ENCODE measurements at regions not wholly inside any gene's neighbourhood (a gene's known extent, or its start where the extent isn't known, plus 50 kb on each side); places are given as distances from the start of the nearest gene placed in this dataset.

DNA sequence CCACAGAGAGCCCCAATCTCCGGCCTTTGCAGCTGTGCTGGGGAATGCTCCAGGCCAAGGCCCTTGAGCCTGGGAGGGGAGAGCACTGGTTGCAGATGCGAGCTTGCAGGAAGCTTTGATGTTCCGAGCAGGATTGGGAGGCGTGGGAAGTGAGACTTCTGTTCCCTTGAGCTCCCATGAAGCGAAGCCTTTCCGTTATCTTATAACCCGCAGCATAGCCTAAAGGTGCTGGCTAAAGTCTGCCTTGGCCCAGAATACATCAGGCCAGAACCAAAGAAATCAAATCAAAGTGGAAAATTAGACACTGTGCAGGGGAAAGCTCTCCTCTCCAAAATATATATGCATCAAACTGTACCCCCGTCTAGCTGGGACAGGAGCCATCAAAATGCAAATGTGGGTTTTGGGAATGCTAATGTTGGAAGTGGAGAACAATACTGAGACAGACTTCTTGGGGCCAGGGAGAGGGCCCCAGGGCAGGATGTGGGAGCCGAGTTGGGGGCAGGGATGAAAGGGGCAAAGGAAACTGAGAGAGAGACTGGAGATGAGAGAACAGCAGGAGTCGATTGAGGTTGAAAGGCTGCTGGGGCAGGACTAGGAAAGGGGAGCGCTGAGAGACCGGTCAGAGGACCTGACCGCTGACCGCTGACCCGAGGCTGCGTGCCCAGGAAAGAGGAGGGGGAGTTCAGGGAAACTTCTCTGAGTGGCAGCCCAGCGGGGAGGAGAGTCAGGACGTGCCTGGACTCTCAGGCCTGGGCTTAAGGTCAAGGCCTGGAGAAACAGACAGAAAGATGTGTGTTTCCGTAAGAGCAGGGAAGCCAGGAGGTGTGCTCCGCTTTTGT lies 152.2 kb upstream of the PARP11 start:
- 40% methylated on average over 18 of the region's 20 CpGs for WGBS (ENCODE audit: low lambda C conversion rate)
- Histone ChIP-seq H3K79me2 (ENCODE audit: insufficient read depth, low read length) (no peaks in the 10 kb centered on the region), H3K9ac (ENCODE audit: insufficient read depth, low read depth, low read length) (peak overlapping the region; percentile 10; the same call in 1 of the 2 replicates), H3K4me3 (replicated peaks in 1 of 3; ENCODE audit: insufficient read depth in 1 of 3, low read depth in 2 of 3, low read length in 3 of 3) (no peak overlapping the region), H4K20me1 (ENCODE audit: insufficient read depth, low read length) (no peaks in the 10 kb centered on the region), H3K27ac (ENCODE audit: extremely low read length, insufficient read depth, low read length) (peak overlapping the region; percentile 68), H3K36me3 (replicated peaks in 1 of 2; ENCODE audit: control insufficient read depth in 1 of 2, insufficient read depth in 2 of 2, low read length in 2 of 2) (no peaks in the 10 kb centered on the region), H3K9me3 (ENCODE audit: low read length) (no peaks in the 10 kb centered on the region), H3K4me2 (ENCODE audit: low read depth, low read length) (0 out of 2 replicates have a peak overlapping the region, but pooled peaks have one; percentile 24), H3K27me3 (ENCODE audit: control insufficient read depth in 1 of 2, insufficient read depth in 2 of 2, low read length in 2 of 2) (no peaks in the 10 kb centered on the region), H3K4me1 (ENCODE audit: insufficient read depth, low read length) (peaks cover 49% of the 10 kb centered on the region), H2AFZ (ENCODE audit: low read length) (no peak overlapping the region)
- in situ Hi-C loops (cut with HindIII; ENCODE audit: extremely low pct_ligation_motif_present, low pct_unique_long_range_greater_than_20kb), result no loop called here
- peak; percentile 80 for ATAC-seq
- BruUV-seq (replicated peaks), result no TSS peak
- DNase-seq (ENCODE audit: low spot score), result peak; percentile 22
- POLR2A ChIA-PET, result interaction anchor here (1.4 to 6.9 kb wide), 2 partner anchors 12 to 26 kb away, joined by 3 to 87 read pairs; no protein-coding TSS in a partner anchor
- no peak for FAIRE-seq
- intact Hi-C loops (cut with micrococcal nuclease; ENCODE audit: unreplicated experiment), result no loop called here
- CTCF ChIA-PET (ENCODE audit: low intra/inter-chr PET ratio, low total read pairs), result no interaction called here
- TF ChIP-seq, protein P1, sequence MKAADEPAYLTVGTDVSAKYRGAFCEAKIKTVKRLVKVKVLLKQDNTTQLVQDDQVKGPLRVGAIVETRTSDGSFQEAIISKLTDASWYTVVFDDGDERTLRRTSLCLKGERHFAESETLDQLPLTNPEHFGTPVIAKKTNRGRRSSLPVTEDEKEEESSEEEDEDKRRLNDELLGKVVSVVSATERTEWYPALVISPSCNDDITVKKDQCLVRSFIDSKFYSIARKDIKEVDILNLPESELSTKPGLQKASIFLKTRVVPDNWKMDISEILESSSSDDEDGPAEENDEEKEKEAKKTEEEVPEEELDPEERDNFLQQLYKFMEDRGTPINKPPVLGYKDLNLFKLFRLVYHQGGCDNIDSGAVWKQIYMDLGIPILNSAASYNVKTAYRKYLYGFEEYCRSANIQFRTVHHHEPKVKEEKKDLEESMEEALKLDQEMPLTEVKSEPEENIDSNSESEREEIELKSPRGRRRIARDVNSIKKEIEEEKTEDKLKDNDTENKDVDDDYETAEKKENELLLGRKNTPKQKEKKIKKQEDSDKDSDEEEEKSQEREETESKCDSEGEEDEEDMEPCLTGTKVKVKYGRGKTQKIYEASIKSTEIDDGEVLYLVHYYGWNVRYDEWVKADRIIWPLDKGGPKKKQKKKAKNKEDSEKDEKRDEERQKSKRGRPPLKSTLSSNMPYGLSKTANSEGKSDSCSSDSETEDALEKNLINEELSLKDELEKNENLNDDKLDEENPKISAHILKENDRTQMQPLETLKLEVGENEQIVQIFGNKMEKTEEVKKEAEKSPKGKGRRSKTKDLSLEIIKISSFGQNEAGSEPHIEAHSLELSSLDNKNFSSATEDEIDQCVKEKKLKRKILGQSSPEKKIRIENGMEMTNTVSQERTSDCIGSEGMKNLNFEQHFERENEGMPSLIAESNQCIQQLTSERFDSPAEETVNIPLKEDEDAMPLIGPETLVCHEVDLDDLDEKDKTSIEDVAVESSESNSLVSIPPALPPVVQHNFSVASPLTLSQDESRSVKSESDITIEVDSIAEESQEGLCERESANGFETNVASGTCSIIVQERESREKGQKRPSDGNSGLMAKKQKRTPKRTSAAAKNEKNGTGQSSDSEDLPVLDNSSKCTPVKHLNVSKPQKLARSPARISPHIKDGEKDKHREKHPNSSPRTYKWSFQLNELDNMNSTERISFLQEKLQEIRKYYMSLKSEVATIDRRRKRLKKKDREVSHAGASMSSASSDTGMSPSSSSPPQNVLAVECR (CRISPR knock-in tag; IDR thresholded peaks at IDR 0.05; ENCODE audit: borderline replicate concordance), result no peak
- TF ChIP-seq MYC (CRISPR knock-in tag; IDR thresholded peaks at IDR 0.05; ENCODE audit: borderline replicate concordance), result peak; percentile 27; the same call in 1 of the 2 replicates
- peak; percentile 72; the same call in 1 of the 2 replicates for TF ChIP-seq ZKSCAN5 (CRISPR knock-in tag; IDR thresholded peaks at IDR 0.05)
- no peak for TF ChIP-seq ZSCAN12 (CRISPR knock-in tag; IDR thresholded peaks at IDR 0.05)
- TF ChIP-seq, protein P2, sequence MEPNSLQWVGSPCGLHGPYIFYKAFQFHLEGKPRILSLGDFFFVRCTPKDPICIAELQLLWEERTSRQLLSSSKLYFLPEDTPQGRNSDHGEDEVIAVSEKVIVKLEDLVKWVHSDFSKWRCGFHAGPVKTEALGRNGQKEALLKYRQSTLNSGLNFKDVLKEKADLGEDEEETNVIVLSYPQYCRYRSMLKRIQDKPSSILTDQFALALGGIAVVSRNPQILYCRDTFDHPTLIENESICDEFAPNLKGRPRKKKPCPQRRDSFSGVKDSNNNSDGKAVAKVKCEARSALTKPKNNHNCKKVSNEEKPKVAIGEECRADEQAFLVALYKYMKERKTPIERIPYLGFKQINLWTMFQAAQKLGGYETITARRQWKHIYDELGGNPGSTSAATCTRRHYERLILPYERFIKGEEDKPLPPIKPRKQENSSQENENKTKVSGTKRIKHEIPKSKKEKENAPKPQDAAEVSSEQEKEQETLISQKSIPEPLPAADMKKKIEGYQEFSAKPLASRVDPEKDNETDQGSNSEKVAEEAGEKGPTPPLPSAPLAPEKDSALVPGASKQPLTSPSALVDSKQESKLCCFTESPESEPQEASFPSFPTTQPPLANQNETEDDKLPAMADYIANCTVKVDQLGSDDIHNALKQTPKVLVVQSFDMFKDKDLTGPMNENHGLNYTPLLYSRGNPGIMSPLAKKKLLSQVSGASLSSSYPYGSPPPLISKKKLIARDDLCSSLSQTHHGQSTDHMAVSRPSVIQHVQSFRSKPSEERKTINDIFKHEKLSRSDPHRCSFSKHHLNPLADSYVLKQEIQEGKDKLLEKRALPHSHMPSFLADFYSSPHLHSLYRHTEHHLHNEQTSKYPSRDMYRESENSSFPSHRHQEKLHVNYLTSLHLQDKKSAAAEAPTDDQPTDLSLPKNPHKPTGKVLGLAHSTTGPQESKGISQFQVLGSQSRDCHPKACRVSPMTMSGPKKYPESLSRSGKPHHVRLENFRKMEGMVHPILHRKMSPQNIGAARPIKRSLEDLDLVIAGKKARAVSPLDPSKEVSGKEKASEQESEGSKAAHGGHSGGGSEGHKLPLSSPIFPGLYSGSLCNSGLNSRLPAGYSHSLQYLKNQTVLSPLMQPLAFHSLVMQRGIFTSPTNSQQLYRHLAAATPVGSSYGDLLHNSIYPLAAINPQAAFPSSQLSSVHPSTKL (CRISPR knock-in tag; IDR thresholded peaks at IDR 0.05), result peak; percentile 62
- TF ChIP-seq, protein P3, sequence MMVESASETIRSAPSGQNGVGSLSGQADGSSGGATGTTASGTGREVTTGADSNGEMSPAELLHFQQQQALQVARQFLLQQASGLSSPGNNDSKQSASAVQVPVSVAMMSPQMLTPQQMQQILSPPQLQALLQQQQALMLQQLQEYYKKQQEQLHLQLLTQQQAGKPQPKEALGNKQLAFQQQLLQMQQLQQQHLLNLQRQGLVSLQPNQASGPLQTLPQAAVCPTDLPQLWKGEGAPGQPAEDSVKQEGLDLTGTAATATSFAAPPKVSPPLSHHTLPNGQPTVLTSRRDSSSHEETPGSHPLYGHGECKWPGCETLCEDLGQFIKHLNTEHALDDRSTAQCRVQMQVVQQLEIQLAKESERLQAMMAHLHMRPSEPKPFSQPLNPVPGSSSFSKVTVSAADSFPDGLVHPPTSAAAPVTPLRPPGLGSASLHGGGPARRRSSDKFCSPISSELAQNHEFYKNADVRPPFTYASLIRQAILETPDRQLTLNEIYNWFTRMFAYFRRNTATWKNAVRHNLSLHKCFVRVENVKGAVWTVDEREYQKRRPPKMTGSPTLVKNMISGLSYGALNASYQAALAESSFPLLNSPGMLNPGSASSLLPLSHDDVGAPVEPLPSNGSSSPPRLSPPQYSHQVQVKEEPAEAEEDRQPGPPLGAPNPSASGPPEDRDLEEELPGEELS (CRISPR knock-in tag; IDR thresholded peaks at IDR 0.05), result 0 out of 2 replicates have a peak, but pooled peaks have one; percentile 26
- TF ChIP-seq, protein P4, sequence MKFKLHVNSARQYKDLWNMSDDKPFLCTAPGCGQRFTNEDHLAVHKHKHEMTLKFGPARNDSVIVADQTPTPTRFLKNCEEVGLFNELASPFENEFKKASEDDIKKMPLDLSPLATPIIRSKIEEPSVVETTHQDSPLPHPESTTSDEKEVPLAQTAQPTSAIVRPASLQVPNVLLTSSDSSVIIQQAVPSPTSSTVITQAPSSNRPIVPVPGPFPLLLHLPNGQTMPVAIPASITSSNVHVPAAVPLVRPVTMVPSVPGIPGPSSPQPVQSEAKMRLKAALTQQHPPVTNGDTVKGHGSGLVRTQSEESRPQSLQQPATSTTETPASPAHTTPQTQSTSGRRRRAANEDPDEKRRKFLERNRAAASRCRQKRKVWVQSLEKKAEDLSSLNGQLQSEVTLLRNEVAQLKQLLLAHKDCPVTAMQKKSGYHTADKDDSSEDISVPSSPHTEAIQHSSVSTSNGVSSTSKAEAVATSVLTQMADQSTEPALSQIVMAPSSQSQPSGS (CRISPR knock-in tag; IDR thresholded peaks at IDR 0.05), result no peak
- TF ChIP-seq ZNF660 (CRISPR knock-in tag; IDR thresholded peaks at IDR 0.05; ENCODE audit: borderline replicate concordance, low read depth), result no peak
